ENCODE measurements at regions not wholly inside any gene's neighbourhood (a gene's known extent, or its start where the extent isn't known, plus 50 kb on each side); places are given as distances from the start of the nearest gene placed in this dataset.
A peak's percentile ranks its signal among the peaks of the same experiment; 100 is the strongest.

GRCh38 chr6:156534594-156534993, 242.6 kb upstream of the ARID1B start:
- Mint-ChIP-seq H3K9me3 (peaks cover 3% of the 10 kb centered on the region), H3K27ac (no peak overlapping the region), H3K36me3 (ENCODE audit: low read depth) (no peaks in the 10 kb centered on the region), H3K4me3 (no peak overlapping the region), H3K27me3 (ENCODE audit: low read depth) (no peaks in the 10 kb centered on the region), H3K4me1 (peaks cover 8% of the 10 kb centered on the region)
- no peak for TF ChIP-seq CTCF (IDR thresholded peaks at IDR 0.05; ENCODE audit: unreplicated experiment in 3 of 3)

GRCh38 chr6:156533872-156534524, 243.2 kb upstream of the ARID1B start:
- Mint-ChIP-seq H3K9me3 (peaks cover 3% of the 10 kb centered on the region), H3K27me3 (ENCODE audit: low read depth) (no peaks in the 10 kb centered on the region), H3K4me3 (no peak overlapping the region), H3K27ac (no peak overlapping the region), H3K4me1 (peaks cover 8% of the 10 kb centered on the region), H3K36me3 (ENCODE audit: low read depth) (no peaks in the 10 kb centered on the region)
- TF ChIP-seq CTCF (IDR thresholded peaks at IDR 0.05; ENCODE audit: unreplicated experiment in 3 of 3): no peak

GRCh38 chr6:156526081-156526480, 251.1 kb upstream of the ARID1B start:
- H3K36me3 Mint-ChIP-seq (ENCODE audit: low read depth): no peaks in the 10 kb centered on the region
- H3K27ac Mint-ChIP-seq: no peak overlapping the region
- no peaks in the 10 kb centered on the region for H3K4me1 Mint-ChIP-seq
- no peaks in the 10 kb centered on the region for H3K27me3 Mint-ChIP-seq (ENCODE audit: low read depth)
- H3K9me3 Mint-ChIP-seq: peaks cover 8% of the 10 kb centered on the region
- no peak overlapping the region for H3K4me3 Mint-ChIP-seq
- no peak for TF ChIP-seq CTCF (IDR thresholded peaks at IDR 0.05; ENCODE audit: unreplicated experiment in 3 of 3)

DNA sequence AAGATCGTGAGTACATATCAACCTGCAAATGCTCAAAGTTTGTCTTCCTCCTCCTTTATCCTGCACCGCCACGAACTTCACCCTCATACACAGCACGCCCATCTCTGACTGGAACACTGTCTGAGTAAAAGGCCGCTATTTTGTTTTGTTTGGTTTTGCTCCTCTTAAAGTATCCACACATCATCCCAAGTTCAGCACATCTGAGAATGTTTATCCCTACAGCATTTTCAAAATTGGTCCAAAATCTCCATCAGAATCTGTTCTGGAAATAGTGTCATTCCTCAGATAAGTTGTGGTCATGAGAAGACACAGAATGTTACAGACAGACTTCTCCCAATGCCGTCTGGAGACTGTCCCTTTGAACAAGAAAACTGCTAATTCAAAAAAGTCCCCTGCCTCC, 251.6 kb upstream of the ARID1B start:
- Mint-ChIP-seq H3K36me3 (ENCODE audit: low read depth) (no peaks in the 10 kb centered on the region), H3K9me3 (peaks cover 8% of the 10 kb centered on the region), H3K27me3 (ENCODE audit: low read depth) (no peaks in the 10 kb centered on the region), H3K4me3 (no peak overlapping the region), H3K4me1 (no peaks in the 10 kb centered on the region), H3K27ac (no peak overlapping the region)
- no peak for TF ChIP-seq CTCF (IDR thresholded peaks at IDR 0.05; ENCODE audit: unreplicated experiment in 3 of 3)

DNA sequence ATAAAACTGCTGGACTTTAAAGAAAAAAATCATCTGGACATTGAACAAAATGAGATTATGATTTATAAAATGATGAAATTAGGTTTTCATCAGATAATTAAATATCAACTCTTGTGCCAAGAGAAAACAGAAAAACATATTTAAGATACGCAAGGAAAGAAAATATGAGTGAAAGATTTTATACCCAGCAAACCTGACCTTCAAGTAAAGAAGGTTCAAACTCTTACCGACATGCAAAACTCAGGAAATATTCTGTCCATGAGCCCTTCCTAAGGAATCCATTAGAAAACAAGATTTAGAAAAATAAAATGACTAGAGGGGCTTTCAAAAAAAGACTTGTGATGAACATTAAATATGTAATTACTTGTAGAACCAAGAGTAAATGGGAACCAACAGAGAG, 257.2 kb upstream of the ARID1B start:
- Mint-ChIP-seq H3K4me3 (no peak overlapping the region), H3K27me3 (ENCODE audit: low read depth) (no peaks in the 10 kb centered on the region), H3K4me1 (peaks cover 14% of the 10 kb centered on the region), H3K27ac (no peak overlapping the region), H3K36me3 (ENCODE audit: low read depth) (peaks cover 6% of the 10 kb centered on the region), H3K9me3 (peaks cover 20% of the 10 kb centered on the region)
- TF ChIP-seq CTCF (IDR thresholded peaks at IDR 0.05; ENCODE audit: unreplicated experiment in 3 of 3): no peak

- H3K9me3 Mint-ChIP-seq: peaks cover 13% of the 10 kb centered on the region
- peak overlapping the region in 1 of 3 experiments; percentile 65 for H3K27ac Mint-ChIP-seq
- H3K4me3 Mint-ChIP-seq: no peak overlapping the region
- H3K27me3 Mint-ChIP-seq (ENCODE audit: low read depth): no peaks in the 10 kb centered on the region
- TF ChIP-seq CTCF (IDR thresholded peaks at IDR 0.05; ENCODE audit: unreplicated experiment in 3 of 3): no peak
- peaks cover 21% of the 10 kb centered on the region for H3K4me1 Mint-ChIP-seq
- H3K36me3 Mint-ChIP-seq (ENCODE audit: low read depth): peaks cover 6% of the 10 kb centered on the region
These were observed 260.1 kb upstream of the ARID1B start for GRCh38 chr6:156517088-156517487.
